CD4-positive, alpha-beta T cell treated with Interferon gamma for 1 hour (primary cell): ENCODE measurements at regions not wholly inside any gene's neighbourhood (a gene's known extent, or its start where the extent isn't known, plus 50 kb on each side); places are given as distances from the start of the nearest gene placed in this dataset.
A peak's percentile ranks its signal among the peaks of the same experiment; 100 is the strongest.
"Not testable (repeated sequence)": the region's sequence is repeated elsewhere in the genome, so short reads cannot be mapped to it uniquely, and the experiment has no call there.

Experiments used
- DNase-seq: peaks from one replicate; pipeline ENCODE4 v3.0.0-alpha.2; 2020

DNA sequence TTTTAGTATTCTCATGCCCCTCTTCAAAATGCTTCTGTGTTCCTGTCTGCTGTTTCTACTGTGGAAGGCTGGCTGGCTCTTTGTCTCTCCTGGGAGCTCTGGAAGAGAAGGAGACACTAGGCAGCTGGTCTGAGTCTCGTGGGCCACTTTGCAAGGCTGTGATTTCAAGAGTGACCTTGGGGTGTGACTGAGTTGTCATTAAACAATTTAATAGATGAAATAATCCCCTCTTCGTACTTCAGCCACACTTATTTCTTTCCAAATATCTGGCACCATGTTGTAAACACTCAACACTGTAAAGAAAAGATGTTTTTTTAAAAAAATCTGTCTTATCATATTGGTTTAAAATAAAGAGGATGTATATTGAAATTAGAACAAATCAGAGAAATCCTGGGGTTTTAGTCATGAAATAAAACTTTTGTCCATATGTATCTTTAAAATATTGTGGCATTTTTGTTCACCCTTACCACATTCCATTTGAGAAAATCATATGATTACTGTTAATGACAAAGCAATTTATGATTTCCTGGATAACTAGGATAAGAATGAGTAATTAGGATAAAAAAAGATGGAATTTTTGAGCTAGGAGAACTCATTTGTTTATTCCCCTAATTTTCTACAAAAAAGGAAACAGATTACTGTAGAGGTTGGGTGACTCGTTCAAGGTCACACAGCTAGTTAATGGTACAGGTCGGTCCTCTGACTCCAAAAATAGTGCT is 200.8 kb downstream of the MAT2B start:
- no peak for DNase-seq

DNA sequence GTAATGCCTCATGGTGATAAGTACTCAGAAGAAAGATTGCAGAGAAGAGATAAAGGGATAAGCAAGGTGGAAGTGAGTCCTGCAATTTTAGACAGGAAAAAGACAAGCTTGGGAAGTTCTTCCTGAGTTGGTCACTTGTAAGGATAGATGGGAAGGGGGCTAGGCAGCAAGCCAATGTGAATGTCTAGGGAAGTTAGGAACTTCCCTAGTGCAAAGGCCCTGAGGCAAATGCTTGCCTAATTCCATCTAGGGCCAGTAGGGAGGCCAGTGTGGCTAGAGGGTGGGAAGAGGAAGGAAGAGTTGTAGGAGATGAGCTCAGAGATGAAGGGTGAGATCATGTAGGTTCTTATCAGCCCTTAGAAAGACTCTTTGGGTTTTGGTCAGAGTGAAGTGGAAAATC is 206.6 kb downstream of the MAT2B start:
- DNase-seq: no peak

DNA sequence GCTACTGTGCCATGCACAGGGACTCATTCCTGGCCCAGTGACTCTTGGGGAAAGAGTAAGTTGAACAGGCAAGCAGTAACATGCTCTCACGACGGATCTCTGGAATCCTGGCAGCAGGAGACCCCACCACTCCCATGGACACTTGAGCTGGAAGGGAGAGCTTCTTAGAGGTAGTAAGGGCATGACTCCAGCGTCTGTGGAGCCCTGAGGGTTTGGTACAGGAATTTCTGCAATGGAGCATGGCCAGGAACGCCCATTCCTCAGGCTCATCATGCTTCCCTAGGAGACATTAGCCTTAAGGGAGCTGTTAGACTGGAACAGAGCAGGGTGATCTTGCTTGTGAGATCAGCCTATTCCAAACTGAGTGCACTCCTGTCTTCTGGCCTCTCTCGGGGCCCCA is 212.9 kb downstream of the MAT2B start:
- no peak for DNase-seq

DNA sequence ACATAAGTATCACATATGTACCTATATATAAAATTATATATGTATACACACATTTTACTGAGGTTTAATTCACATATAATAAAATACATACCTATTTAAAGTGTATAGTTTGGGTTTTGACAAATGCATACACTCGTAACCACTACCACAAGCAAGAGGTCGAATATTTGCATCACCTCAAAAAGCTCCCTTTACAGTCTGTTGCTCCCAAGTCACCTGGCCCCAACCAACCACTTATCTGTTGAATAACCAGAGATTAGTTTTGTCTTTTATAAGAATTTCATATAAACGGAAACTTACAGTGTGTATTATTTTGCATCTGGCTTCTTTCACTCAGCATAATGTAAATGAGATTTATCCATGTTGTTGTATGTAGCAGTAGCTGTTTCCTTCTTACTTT is 218.9 kb downstream of the MAT2B start:
- DNase-seq: no peak

DNA sequence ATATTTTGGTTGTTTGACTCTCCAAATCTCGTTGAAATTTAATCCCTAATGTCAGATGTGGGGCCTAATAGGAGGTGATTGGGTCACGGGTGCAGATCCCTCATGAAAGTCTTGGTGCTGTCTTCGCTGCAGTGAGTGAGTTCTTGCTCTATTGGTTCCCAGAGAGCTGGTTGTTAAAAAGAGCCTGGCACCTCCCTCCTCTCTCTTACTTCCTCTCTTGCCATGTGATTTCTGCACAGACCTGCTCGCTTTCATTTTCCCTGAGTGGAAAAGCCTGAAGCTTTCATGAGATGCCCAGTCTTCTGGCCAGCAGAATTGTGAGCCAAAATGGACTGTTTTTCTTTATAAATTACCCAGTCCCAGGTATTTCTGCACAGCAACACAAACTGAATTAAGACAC is 221.6 kb downstream of the MAT2B start:
- peak; percentile 31 for DNase-seq

DNA sequence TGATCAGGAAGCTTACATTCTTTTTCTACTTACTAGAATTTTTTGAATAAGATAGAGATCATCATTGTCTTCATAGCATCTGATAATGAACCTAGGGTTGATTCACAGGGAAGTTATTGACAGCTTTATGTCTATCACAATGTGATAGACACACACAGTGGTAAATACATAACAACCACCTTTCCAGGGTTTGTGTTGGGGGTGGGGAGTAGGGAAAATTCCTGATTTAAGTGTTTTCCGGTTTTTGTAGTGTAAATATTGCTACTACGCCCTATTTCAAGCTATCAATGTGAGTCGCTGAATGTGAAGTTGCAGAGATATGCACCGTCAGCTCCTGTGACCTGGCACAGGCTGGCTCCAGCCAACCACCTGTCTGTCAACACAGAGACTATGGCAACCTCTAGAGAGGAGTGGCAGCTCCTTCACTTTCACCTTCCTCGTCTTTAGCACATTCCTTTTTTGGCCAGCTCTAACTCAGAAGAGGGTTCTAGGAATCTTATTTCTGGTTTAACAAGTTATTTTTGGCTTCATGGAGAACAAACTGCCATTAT is 224.9 kb downstream of the MAT2B start:
- DNase-seq: no peak

DNA sequence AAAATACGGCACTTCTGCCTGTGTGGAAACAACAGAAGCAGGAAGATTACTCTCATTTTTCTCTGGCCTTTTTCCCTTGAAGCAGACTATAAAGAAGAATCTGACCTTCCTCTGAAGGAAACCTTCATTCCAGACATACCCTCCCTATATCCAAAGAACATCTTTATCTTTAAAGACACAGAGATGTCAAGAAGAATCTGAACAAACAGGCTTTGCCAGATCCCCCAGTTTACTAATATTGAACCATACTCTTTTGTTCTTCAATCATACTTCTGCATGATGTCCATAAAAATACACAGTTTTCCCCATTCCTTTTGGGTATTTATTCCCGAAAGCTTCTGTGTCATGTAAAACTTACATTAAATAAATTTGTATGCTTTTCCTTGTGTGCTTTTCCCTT is 225.8 kb downstream of the MAT2B start:
- no peak for DNase-seq

DNA sequence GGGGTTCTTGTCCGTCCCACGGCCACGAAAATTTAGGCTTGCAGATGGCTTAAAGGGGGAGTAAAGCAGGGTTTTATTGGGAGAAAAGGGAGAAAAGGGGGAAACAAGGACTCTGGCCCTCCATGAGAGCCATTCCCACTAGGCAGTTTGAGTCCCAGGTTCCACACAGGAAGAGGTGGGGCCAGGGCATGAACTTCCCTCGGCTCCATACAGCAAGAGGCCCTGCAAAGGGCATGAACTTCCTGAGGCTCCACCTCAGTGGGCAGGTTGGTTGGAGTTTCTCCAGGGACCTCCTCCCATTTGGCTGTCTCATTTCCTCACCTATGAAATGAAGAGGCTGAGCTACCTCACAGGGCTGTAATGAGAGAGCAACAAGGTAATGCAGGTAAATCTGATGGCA is 229.7 kb downstream of the MAT2B start:
- DNase-seq: no peak

DNA sequence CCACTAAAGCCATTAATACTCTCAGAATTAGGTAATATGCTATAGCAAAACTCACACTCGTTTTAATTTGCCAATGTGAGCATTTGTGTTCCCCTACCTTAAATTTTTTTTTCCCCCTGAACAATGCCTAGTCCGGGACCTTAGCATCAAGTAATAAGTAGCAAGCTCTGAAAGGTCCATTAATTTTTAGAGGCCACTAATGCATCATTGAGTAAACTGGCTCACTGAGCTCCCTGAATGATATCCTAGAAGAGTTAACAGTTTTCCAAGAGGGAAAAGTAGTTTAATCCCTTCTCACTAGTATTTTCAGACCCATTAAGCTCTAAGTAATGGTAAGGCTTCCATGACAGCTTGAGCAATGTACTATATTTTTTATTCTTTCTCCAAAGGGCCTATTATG is 242.2 kb downstream of the MAT2B start:
- DNase-seq: no peak

DNA sequence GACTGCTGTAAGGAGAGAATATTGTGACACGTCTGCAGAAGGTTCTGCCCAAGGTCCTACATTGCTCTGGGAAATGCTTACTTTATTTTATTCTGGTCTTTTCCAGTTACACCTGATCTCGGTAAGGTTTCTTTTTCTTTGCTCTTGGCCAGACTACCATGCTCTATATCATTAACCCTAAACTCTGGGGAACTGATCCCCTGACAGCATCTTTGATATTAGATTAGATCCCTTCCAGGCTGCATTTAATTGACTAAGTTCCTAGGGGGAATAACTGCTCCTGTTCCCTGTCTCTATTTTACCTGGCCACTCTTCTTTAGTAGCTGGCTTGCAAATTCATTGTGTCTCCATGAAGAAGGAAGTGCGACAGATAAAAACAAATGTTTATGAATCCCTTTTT is 243.5 kb downstream of the MAT2B start:
- DNase-seq: no peak

DNA sequence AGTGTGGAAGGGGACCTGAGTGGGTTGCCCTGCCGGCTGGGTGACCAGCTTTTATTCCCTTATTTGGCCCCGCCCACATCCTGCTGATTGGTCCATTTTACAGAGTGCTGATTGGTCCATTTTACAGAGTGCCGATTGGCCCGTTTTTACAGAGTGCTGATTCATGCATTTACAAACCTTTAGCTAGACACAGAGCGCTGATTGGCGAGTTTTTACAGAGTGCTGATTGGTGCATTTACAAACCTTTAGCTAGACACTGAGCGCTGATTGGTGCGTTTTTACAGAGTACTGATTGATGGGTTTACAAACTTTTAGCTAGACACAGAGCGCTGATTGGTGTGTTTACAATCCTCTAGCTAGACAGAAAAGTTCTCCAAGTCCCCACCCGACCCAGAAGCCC is 245.0 kb downstream of the MAT2B start:
- DNase-seq: not testable (repeated sequence)

DNA sequence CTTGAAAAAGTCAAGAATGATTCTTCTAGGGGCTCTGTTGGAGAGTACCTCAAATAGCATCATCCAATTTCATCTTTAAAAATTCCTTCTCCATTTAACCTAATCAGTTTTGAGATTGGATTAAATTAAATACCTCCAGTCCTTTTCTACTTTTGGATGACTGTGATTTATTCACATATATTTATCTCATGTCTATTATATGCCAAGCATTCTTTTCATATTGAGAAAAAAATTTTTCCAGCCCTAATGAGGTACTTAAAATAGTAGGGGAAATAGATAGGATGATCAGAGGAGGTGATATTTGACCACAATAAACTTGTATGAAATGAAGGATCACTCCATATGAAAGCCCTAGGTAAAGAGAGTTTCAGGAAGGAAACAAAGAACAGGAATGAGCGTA is 250.1 kb downstream of the MAT2B start:
- no peak for DNase-seq

DNA sequence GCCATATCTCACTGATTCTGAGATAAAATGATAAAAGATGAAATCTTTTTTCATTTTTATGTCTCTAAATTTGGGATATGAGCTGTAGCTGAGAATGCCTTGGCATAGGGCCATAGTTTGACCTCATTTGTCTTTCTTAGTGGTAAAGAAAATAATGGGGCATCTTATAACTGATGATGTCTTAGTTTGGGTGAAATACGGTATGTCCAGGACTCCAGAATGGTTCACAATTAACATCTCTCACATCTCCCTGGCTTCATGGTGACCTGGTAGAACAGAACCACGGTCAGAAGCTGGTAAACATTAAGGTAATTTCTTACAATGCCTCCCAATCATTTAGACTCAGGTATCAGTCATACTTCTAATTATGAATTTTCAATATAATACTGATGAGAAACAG is 250.8 kb downstream of the MAT2B start:
- no peak for DNase-seq

DNA sequence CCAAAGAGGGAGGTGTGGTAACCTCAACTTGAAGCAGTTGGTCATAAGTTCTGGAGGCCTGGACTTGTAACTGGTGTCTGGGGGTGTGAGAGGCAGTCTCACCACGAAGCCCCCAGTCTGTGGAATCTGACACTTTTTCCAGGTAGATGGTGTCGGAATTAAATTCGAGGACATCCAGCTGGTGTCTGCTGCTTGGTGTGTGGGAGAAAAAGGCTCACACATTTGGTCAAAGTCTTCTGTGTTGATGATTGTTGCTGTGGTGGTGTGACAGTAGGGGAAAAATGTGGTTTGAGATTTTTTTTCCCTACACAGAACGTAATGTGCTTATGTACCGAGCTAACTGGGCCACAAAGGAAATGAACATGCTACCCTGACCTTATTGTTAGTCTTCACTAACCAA is 251.9 kb downstream of the MAT2B start:
- DNase-seq: no peak

DNA sequence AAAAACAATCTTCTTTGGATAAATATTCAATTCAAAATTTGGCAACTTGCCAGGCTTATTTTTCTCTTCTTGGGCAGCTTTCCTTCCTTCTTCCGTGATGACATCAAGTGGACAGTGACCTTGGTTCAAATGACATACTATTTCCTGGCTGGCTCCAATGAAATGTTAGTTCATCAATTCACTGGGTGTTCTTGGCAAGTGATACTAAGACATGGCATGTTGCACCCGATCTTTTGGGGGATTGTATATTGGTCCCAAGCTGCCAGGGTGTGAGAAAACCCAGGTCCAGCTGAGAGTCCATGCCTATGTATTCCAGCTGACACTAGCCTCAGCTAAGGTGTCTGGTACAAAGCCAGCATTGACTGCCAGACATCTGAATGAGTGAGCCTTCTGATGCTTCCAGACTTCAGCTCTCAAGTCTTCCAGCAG is 252.9 kb downstream of the MAT2B start:
- no peak for DNase-seq

DNA sequence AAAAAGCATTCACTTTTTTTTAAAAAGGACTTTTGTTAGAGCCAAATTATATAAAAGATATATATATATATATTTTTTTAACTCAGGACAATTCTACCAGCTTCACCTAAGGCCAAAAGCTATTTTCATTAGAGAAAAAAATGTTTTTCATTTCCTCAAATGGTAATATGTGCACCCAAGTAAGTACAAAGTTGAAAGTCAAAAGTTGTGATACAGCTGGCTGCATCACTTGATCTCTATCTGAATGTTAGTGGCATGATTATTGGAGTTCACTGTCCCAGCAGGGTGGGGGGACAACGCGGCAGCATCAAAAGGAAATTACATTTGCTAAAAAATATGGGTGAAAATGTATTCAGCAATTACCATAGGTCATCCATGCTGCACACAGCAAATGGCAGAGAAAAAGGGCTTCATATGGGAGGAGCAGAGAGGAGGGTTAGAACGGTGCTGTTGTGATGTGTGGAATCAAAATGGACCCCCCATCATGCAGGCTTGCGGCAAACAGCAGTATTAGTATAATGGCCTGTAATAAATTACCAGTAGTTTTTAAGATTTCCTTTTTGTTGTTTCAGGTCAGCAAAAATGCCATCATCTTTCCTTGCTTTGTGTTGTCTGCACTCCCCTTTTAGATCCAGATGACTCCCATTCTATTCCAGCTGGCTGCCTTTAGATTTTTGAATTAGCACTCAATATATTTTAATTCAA is 253.7 kb downstream of the MAT2B start:
- no peak for DNase-seq

DNA sequence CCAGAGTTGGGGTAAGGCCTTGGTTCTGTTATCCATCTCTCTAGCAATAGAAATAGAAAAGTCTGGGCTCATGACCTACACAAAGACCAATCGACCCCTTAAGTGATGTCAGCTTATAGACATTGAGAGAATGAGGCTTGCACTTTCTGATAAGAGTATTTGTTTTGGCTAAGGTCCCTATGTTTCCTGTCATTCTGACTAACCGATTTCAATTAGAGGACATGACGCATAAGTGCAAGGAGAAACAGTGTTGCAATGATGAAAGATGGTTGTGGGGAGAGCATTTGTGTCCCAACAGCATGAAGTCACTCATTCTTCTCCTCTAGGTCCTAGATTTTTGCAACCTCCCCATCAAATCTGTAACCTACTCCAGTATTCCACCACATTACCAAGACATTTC is 255.1 kb downstream of the MAT2B start:
- no peak for DNase-seq

DNA sequence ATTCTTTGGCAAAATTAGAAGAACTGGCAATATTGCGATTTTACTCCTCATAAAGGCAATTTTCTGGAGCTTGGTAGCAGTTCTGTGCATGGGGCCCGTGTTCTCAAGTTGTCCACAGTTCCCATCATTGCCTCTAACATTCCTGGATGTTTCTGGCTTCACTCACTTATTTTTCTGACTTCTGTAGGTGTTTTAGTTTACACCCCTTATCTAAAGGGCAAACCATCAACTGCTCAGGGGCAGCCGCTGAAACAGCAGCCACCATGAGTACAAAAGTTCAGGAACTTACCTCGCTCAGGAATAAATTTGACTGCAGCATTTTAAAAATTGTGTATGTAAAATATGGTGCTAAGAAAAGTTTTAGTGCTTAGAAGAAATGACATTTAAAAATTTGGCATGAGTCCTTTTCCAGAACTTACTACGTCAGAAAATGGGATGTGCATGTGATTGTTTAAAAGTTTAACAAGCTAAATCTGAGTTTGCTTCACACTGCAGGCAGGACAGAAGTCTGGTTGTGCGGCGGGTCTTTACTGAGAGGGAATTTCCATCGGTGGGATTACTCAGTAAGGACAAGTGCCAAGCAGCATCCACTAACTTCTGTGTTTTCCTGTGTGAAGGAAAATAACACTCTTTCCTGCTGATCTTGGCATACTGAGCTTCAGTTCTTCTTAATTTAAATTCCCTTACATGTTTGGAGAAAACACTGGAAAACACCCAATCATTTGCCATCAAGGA is 261.7 kb downstream of the MAT2B start:
- DNase-seq: no peak

DNA sequence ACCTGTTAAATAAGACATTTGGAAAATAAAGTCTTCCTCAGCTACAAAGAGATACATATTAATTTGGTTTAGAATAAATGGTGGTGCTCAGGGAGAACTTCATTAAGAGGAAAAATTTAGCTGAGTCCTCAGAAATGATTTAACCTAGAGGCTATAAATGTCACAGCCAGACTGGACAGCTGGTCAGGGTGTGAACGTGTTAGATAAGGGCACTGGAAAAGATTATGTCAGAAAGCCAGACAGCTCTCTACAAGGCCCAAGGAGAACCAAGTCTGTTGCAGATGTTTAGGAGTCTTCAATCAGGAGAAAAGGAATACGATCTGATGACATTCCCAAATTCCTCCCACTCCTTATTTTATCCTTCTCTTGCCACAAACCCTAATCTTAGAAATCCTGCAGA is 265.2 kb downstream of the MAT2B start:
- DNase-seq: no peak

DNA sequence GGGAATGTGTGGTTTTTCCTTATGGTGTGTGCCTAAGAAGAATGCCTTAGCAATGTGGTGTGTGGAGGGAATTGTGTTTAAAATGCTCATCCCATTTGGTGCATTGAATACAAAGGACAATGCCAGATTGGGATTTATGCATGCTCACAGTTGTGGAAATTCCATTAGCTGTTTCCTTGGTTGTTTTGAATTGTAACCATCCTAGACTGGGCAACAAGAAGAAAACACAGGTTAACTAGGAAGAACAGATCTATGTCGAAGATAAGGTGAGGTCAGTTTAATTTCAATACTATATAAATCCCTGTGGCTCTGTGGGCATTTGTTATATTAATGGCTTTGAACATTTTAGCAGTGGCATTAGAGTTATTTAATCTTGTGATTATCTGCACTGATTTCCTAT is 266.8 kb downstream of the MAT2B start:
- no peak for DNase-seq

DNA sequence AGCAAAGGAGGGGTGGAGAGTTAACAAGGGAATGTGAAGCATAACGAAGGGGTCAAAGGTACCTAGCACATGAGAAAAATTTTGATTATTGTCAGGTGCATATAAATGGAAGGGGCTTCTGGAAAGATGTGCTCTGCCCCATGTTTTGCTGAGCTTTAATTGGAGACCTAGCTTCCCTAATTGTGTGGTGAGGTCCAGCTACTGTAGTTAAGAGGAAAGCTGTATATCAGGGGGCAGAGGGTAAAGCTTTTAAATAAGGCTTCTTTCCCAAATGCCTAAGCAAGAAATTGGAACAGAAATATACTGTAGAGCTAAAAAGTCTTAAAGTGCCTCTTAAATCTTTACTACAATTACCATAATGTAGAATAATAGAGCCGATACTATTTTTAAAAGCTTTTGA is 267.2 kb downstream of the MAT2B start:
- no peak for DNase-seq

DNA sequence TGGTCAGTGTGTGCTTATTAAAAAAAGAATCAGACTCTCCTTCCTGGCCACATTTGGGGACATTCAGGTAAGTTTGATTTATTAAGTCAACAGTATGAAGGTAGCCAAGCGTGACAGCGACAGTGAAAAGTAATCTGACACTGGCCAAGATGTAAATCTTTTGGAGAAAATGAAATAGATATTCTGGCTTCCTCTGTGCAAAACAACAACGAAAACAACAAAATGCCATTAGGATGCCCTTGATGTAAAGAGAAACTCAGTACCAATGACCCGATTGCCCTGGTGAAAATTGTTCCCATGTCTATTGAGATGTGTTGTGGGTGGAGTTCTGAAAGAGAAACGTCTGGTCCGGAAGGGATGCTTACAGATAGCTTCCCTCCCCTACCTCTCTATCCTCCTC is 267.8 kb downstream of the MAT2B start:
- no peak for DNase-seq

DNA sequence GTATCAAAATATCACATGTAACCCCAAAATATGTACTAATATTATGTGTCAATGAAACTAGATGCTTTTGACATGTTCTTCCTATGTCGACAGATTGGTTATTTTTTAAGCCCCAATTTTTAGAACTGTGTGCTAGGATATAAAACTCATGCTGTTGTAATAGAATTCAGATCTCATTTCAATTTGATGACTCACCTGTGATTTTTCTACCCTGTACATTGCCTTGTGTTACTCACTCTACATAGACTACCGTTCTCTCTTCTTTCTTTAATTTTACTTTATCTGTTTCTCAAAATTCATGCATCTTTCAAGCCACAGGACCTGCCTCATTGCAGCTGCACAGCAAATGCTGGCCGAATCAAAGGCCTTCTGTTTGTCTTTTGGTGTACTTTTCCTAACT is 284.5 kb downstream of the MAT2B start:
- no peak for DNase-seq

DNA sequence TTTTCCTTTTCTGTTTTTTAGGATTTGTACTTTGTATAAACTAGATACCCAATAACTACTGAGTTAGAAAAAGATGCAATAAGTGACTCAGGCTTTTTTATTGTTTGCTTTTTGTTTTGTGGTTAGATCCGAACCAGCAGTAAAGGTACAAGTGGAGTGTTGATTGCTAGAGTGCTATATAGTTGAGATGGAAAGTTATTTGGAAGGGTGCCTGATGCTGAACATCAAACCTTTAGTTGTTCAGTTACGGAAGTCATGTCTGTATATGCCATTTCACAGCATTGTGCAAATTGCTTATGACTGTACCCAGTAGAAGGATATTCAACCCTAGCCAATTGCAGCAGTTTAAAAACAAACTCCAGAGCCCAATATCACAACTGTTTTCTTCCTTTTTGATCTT is 285.1 kb downstream of the MAT2B start:
- DNase-seq: no peak
